ENCODE measurements at regions not wholly inside any gene's neighbourhood (a gene's known extent, or its start where the extent isn't known, plus 50 kb on each side); places are given as distances from the start of the nearest gene placed in this dataset.

GRCh38 chr10:10314626-10315025 is 703.0 kb upstream of the CELF2 start:
- TF ChIP-seq CTCF (conservative IDR thresholded peaks at IDR 0.05; ENCODE audit: low read depth, low read length) = no peak
- no peak for TF ChIP-seq RCOR1 (IDR thresholded peaks at IDR 0.05; ENCODE audit: insufficient replicate concordance, low read length)
- TF ChIP-seq BHLHE40 (IDR thresholded peaks at IDR 0.05; ENCODE audit: low read depth, low read length) = no peak
- TF ChIP-seq, protein P1, sequence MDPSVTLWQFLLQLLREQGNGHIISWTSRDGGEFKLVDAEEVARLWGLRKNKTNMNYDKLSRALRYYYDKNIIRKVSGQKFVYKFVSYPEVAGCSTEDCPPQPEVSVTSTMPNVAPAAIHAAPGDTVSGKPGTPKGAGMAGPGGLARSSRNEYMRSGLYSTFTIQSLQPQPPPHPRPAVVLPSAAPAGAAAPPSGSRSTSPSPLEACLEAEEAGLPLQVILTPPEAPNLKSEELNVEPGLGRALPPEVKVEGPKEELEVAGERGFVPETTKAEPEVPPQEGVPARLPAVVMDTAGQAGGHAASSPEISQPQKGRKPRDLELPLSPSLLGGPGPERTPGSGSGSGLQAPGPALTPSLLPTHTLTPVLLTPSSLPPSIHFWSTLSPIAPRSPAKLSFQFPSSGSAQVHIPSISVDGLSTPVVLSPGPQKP (IDR thresholded peaks at IDR 0.05; ENCODE audit: borderline replicate concordance, low read depth, low read length) = no peak
- no peak for TF ChIP-seq CEBPB (IDR thresholded peaks at IDR 0.05; ENCODE audit: low read depth, low read length)
- TF ChIP-seq CHD1 (IDR thresholded peaks at IDR 0.05; ENCODE audit: low read depth, low read length) = no peak
- no peak for TF ChIP-seq POLR2A (IDR thresholded peaks at IDR 0.05; ENCODE audit: low read depth, low read length)
- TF ChIP-seq RFX5 (IDR thresholded peaks at IDR 0.05; ENCODE audit: low read depth, low read length) = no peak

Measured in IMR-90 (cell line).